CD4-positive, alpha-beta T cell (primary cell): ENCODE measurements at regions not wholly inside any gene's neighbourhood (a gene's known extent, or its start where the extent isn't known, plus 50 kb on each side); places are given as distances from the start of the nearest gene placed in this dataset.

ENCODE experiments used
- ATAC-seq: fragments of 200-7000 bp; cut with Tn5 transposase; one replicate; pipeline ENCODE4 v1.10.0; 2022; ENCODE audit warnings: mild to moderate bottlenecking; ENCODE audit not compliant: poor library complexity
- CTCF ChIA-PET: fragments of 350-600 bp; sonication (Branson Sonifier 250); formaldehyde crosslinking; loops from one replicate; lab custom pipeline; 2021; ENCODE audit warnings: antibody characterized with exemption, inconsistent platforms; lab: Charles Lee
- POLR2A ChIA-PET: fragments of 350-600 bp; sonication (Branson Sonifier 250); formaldehyde crosslinking; loops from one replicate; lab custom pipeline; 2021; ENCODE audit warnings: antibody characterized with exemption, inconsistent platforms; lab: Charles Lee
- DNase-seq, 14 experiments: peaks; one replicate each; pipeline ENCODE4 v3.0.0-alpha.2; 2013 to 2020; ENCODE audit warnings: mixed read lengths in 2 of 14
- H3K27ac ChIP-seq, 2 donors: one replicate each; pipeline versions ENCODE4 v1.5.1 to v1.7.0; 2013; ENCODE audit warnings: low read length in 2 of 2, low read depth in 1 of 2, mild to moderate bottlenecking in 1 of 2
- H3K27me3 ChIP-seq, 2 experiments: 1 replicate in 1 of 2; 2 replicates in 1 of 2; pipeline versions ENCODE4 v1.6.1 to v1.7.0; 2013; ENCODE audit warnings: low read length in 2 of 2, control low read depth in 1 of 2, mild to moderate bottlenecking in 1 of 2, moderate library complexity in 1 of 2; ENCODE audit not compliant: insufficient read depth in 2 of 2, control insufficient read depth in 1 of 2
- H3K36me3 ChIP-seq: one replicate; pipeline ENCODE4 v1.6.1; 2013; ENCODE audit warnings: low read length, control low read depth; ENCODE audit not compliant: insufficient read depth
- H3K4me1 ChIP-seq: one replicate; pipeline ENCODE4 v1.6.1; 2013; ENCODE audit warnings: low read length, control low read depth; ENCODE audit not compliant: insufficient read depth
- H3K4me3 ChIP-seq: one replicate; pipeline ENCODE4 v1.5.1; 2013; ENCODE audit warnings: mild to moderate bottlenecking, low read length, moderate library complexity
- H3K9me3 ChIP-seq, 2 experiments: 1 replicate in 1 of 2; 2 replicates in 1 of 2; pipeline versions ENCODE4 v1.6.1 to v1.7.0; 2013; ENCODE audit warnings: low read length in 2 of 2, mild to moderate bottlenecking in 2 of 2, control low read depth in 1 of 2, moderate library complexity in 1 of 2; ENCODE audit not compliant: control insufficient read depth in 1 of 2, insufficient read depth in 1 of 2
- H3K27ac Mint-ChIP-seq: one replicate; pipeline ENCODE4 v1.8.0; 2020; ENCODE audit warnings: mixed read lengths
- H3K27me3 Mint-ChIP-seq: one replicate; pipeline ENCODE4 v1.8.0; 2021; ENCODE audit warnings: mixed read lengths
- H3K36me3 Mint-ChIP-seq: one replicate; pipeline ENCODE4 v1.8.0; 2021; ENCODE audit warnings: low read depth, mixed read lengths
- H3K4me1 Mint-ChIP-seq: one replicate; pipeline ENCODE4 v1.8.0; 2021; ENCODE audit warnings: low read depth, mixed read lengths
- H3K4me3 Mint-ChIP-seq: one replicate; pipeline ENCODE4 v1.8.0; 2020; ENCODE audit warnings: mild to moderate bottlenecking, mixed read lengths
- H3K9me3 Mint-ChIP-seq: one replicate; pipeline ENCODE4 v1.8.0; 2020; ENCODE audit warnings: mixed read lengths
- intact Hi-C, 2 experiments: fragments of 100-400 bp; cut with DNase I in 1 of 2; cut with micrococcal nuclease in 1 of 2; formaldehyde crosslinking; loops; one replicate each; pipeline versions ENCODE4 v1.15.1 to v1.9.0; 2023 to 2025; cut with DNase I, micrococcal nuclease
- TF ChIP-seq, protein P1 (sequence below): fragments of 200-600 bp; IDR thresholded peaks from one replicate; pipeline ENCODE4 v1.8.0; 2022; ENCODE audit warnings: antibody characterized with exemption, mild to moderate bottlenecking

DNA sequence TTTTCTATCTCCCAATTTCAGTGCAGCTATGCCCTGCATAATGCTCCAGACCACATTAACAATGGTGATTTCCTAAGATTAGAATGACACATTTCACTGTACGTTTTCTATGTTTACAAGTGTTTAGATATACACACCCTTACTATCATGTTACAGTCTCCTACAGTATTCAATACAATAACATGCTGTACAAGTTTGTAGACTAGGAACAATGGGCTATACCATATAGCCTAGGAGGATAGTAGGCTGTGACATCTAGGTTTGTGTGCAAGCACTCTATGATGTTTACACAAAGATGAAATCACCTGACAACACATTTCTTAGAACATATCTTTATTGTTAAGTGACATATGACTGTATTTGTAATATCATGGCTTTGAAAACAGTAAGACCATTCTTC lies 1435.6 kb upstream of the NUDT12 start:
- POLR2A ChIA-PET, result no interaction called here
- intact Hi-C loops, result no loop called here

DNA sequence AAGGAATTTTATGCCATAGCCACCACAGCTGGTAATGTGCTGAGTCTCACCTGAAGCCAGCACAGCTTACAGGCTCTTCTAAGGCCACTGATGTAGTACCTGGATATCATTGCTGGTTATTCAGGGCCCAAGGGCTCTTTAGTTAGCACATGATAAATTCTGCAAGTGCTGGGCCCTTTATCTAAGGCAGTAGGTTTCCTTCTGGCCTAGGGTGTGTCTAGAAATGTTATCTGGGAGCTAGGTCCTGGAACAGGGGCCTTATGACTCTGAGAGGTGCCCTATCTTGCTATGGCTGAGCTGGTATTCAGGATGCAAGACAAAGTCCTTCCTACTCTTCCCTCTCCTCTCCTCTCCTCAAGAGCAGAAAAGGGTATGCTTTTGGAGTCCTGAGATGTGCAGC lies 1424.5 kb upstream of the NUDT12 start:
- POLR2A ChIA-PET, result no interaction called here
- Histone ChIP-seq H3K4me1 (no peaks in the 10 kb centered on the region), H3K27ac (no peak overlapping the region), H3K9me3 (peaks cover 0 to 13% of the 10 kb centered on the region in 2 experiments), H3K27me3 (no peaks in the 10 kb centered on the region), H3K4me3 (no peak overlapping the region), H3K36me3 (no peaks in the 10 kb centered on the region)
- TF ChIP-seq, protein P1, sequence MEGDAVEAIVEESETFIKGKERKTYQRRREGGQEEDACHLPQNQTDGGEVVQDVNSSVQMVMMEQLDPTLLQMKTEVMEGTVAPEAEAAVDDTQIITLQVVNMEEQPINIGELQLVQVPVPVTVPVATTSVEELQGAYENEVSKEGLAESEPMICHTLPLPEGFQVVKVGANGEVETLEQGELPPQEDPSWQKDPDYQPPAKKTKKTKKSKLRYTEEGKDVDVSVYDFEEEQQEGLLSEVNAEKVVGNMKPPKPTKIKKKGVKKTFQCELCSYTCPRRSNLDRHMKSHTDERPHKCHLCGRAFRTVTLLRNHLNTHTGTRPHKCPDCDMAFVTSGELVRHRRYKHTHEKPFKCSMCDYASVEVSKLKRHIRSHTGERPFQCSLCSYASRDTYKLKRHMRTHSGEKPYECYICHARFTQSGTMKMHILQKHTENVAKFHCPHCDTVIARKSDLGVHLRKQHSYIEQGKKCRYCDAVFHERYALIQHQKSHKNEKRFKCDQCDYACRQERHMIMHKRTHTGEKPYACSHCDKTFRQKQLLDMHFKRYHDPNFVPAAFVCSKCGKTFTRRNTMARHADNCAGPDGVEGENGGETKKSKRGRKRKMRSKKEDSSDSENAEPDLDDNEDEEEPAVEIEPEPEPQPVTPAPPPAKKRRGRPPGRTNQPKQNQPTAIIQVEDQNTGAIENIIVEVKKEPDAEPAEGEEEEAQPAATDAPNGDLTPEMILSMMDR, result no peak
- intact Hi-C loops, result no loop called here
- DNase-seq, result no peak
- H3K4me1 Mint-ChIP-seq, result no peaks in the 10 kb centered on the region
- no peaks in the 10 kb centered on the region for H3K36me3 Mint-ChIP-seq
- H3K4me3 Mint-ChIP-seq, result no peak overlapping the region
- no peak overlapping the region for H3K27ac Mint-ChIP-seq
- H3K27me3 Mint-ChIP-seq, result no peaks in the 10 kb centered on the region
- no peak for ATAC-seq
- H3K9me3 Mint-ChIP-seq, result peaks cover 4% of the 10 kb centered on the region
- CTCF ChIA-PET, result no interaction called here

More for the DNA sequence above, 1435.6 kb upstream of the NUDT12 start:
- Histone ChIP-seq H3K4me3 (no peak overlapping the region), H3K27ac (no peak overlapping the region), H3K4me1 (no peaks in the 10 kb centered on the region), H3K27me3 (no peaks in the 10 kb centered on the region), H3K36me3 (no peaks in the 10 kb centered on the region), H3K9me3 (no peaks in the 10 kb centered on the region)
- Mint-ChIP-seq H3K36me3 (no peaks in the 10 kb centered on the region), H3K27ac (no peak overlapping the region), H3K4me3 (no peak overlapping the region), H3K9me3 (peaks cover 10% of the 10 kb centered on the region), H3K27me3 (no peaks in the 10 kb centered on the region), H3K4me1 (no peaks in the 10 kb centered on the region)
- DNase-seq (no peak), ATAC-seq (no peak)
- TF ChIP-seq, protein P1, result no peak
- CTCF ChIA-PET, result no interaction called here

DNA sequence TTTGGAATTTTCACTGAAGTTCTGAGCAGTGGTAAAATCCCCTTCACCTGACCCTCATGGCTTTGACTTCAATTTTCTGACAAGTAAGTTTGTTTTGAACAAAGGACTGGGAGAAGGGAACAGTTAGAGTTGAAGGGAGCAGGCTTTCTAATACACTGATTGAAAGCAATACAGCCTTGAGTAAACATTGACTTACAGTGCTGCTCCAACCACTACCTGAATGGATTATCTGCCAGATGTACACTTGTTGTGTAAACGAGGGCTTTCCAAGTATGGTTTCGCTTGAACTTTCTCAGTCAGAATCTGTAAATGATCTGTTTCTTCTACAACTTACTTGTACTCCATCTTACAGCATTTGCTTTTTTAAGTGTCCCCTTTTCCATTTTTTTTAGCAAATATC lies 1414.9 kb upstream of the NUDT12 start:
- no peaks in the 10 kb centered on the region for H3K27me3 ChIP-seq
- ChIA-PET CTCF (no interaction called here), POLR2A (no interaction called here)
- Mint-ChIP-seq H3K27ac (no peak overlapping the region), H3K27me3 (no peaks in the 10 kb centered on the region), H3K4me1 (no peaks in the 10 kb centered on the region), H3K9me3 (peaks cover 13% of the 10 kb centered on the region), H3K36me3 (no peaks in the 10 kb centered on the region), H3K4me3 (no peak overlapping the region)
- DNase-seq, result no peak
- no peak for ATAC-seq
- H3K4me3 ChIP-seq, result no peak overlapping the region
- H3K27ac ChIP-seq, result no peak overlapping the region
- no peaks in the 10 kb centered on the region for H3K9me3 ChIP-seq
- H3K36me3 ChIP-seq, result no peaks in the 10 kb centered on the region
- intact Hi-C loops, result no loop called here
- no peaks in the 10 kb centered on the region for H3K4me1 ChIP-seq
- TF ChIP-seq, protein P1, result no peak
